ES-I3 (cell line): ENCODE measurements at regions not wholly inside any gene's neighbourhood (a gene's known extent, or its start where the extent isn't known, plus 50 kb on each side); places are given as distances from the start of the nearest gene placed in this dataset.
A peak's percentile ranks its signal among the peaks of the same experiment; 100 is the strongest.
"Not testable (repeated sequence)": the region's sequence is repeated elsewhere in the genome, so short reads cannot be mapped to it uniquely, and the experiment has no call there.

ENCODE experiments used
- H3K36me3 ChIP-seq: 2 replicates; pipeline ENCODE4 v1.6.1; 2013; ENCODE audit warnings: mild to moderate bottlenecking, low read length, control low read depth, moderate library complexity; ENCODE audit not compliant: insufficient read depth
- H3K4me1 ChIP-seq: 2 replicates; pipeline ENCODE4 v1.6.1; 2013; ENCODE audit warnings: mild to moderate bottlenecking, control low read depth, low read length; ENCODE audit not compliant: insufficient read depth
- H3K9ac ChIP-seq: 2 replicates; pipeline ENCODE4 v1.6.1; 2013; ENCODE audit warnings: low read depth, mild to moderate bottlenecking, low read length, moderate library complexity
- H3K9me3 ChIP-seq: 2 replicates; pipeline ENCODE4 v1.6.1; 2013; ENCODE audit warnings: mild to moderate bottlenecking, low read length, moderate library complexity; ENCODE audit not compliant: control insufficient read depth, insufficient read depth

DNA sequence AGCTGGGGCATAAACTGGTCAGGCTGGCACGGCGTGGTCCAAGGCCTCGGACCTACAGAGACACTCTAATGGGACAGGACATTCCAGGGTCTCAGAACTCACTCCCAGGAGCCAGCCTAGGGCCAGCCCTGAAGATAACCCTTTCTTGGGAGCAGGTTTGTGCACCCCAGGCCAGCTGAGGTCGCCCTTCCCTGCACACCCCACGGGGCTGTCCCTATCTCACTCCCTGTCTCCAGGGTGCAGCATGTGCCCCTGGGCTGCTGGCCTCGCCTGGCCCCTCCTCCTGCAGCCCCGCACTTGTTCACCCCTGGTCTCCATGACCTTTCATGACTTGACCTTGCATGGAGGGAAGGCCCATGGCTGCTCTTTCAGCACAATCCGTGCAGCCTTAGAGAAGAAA is 1321.8 kb downstream of the BRD1 start:
- H3K9ac ChIP-seq = no peak overlapping the region
- H3K36me3 ChIP-seq = no peaks in the 10 kb centered on the region
- no peaks in the 10 kb centered on the region; the same call in 1 of the 2 replicates for H3K4me1 ChIP-seq
- no peaks in the 10 kb centered on the region for H3K9me3 ChIP-seq

DNA sequence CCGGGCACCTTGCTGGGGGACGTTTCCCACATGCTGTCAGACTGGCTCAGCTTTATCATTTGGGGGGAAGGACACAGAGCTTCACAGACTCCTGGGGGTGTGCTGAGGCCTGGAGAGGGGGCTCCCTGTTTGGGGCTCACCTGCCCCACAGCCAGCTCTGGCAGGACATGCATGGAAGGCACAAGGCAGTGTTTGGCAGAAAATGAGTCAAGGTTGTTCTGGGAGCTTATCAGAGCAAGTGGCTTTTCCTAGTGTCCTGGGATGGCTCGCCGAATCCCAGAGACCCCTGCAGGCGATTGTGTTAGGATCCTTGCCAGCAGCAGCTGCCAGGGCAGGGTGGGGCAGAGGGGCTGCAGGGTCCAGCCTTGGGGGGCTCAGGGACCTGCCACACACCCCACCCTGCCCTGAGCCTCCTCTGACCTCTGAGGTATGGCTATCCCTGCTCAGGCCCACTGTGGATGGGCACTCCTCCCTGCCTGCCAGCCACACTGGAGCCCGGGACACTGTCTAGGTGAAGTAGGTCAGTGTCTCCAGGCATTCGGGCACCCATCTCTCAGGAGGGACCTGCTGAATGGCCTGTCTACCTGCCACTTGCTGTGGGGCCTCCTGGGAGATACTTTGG is 1323.0 kb downstream of the BRD1 start:
- Histone ChIP-seq H3K36me3 (no peaks in the 10 kb centered on the region), H3K9ac (no peak overlapping the region), H3K4me1 (peaks cover 10% of the 10 kb centered on the region; the same call in 1 of the 2 replicates), H3K9me3 (no peaks in the 10 kb centered on the region)

- peaks cover 18% of the 10 kb centered on the region; the same call in 1 of the 2 replicates for H3K4me1 ChIP-seq
- no peaks in the 10 kb centered on the region for H3K9me3 ChIP-seq
- no peak overlapping the region for H3K9ac ChIP-seq
- H3K36me3 ChIP-seq = no peaks in the 10 kb centered on the region
Observed at GRCh38 chr22:48503876-48504275, 1323.8 kb downstream of the BRD1 start.

DNA sequence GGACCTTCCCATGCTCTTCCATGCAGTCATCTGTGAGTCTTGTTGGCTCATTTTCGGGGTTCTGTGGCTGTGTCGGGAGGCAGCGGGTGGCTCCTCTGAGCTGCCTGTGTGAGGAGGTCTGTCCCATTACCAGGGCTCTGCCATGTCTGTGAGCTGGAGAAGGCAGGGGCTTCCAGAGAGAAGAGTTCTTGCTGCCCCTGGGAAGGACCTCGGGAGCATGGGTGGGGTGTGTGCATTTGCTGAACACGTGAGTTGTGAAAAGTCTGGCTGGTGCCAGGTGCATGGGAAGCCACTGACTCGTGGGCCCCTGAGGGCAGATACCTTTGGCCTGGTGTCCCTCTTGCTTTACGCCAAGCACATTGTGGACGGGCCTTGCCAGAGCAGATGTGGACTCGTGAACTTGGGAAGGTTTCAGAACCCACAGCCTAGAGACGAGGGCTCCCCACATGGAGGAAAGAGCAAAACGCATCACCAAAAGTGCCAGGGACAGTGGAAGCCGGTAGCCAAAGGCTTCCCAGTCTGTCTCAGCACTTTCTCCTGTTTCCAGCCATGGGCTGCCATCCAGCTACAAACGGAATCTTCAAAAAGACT is 1324.5 kb downstream of the BRD1 start:
- Histone ChIP-seq H3K9ac (no peak overlapping the region), H3K36me3 (no peaks in the 10 kb centered on the region), H3K9me3 (no peaks in the 10 kb centered on the region), H3K4me1 (peaks cover 24% of the 10 kb centered on the region; the same call in 1 of the 2 replicates)

DNA sequence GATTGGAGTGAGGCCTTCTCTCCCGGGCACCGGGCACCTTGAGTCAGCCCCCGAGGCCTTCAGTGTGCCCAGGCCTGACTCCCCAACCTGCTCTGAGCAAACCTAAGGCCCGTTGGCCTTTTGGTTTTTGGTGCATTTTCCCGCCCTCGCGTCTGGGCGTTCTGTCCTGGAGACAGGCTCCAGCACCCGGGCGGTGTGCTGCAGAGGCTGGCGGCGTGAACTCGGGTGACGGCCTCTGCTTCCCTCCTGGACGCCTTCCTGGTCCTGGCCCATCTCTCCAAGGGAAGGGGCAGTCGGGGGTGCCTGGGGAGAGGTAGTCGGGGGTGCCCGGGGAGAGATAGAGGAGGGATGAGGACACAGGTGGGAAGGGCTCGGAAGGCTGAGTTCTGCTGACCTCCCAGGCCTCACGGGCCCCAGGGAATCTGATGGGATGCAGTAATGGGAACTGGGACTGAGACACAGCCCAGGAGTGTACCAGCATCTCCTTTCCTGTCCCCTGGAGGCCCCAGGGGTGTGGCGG is 1326.4 kb downstream of the BRD1 start:
- Histone ChIP-seq H3K4me1 (peaks cover 24% of the 10 kb centered on the region; the same call in 1 of the 2 replicates), H3K9ac (no peak overlapping the region), H3K36me3 (no peaks in the 10 kb centered on the region), H3K9me3 (no peaks in the 10 kb centered on the region)

DNA sequence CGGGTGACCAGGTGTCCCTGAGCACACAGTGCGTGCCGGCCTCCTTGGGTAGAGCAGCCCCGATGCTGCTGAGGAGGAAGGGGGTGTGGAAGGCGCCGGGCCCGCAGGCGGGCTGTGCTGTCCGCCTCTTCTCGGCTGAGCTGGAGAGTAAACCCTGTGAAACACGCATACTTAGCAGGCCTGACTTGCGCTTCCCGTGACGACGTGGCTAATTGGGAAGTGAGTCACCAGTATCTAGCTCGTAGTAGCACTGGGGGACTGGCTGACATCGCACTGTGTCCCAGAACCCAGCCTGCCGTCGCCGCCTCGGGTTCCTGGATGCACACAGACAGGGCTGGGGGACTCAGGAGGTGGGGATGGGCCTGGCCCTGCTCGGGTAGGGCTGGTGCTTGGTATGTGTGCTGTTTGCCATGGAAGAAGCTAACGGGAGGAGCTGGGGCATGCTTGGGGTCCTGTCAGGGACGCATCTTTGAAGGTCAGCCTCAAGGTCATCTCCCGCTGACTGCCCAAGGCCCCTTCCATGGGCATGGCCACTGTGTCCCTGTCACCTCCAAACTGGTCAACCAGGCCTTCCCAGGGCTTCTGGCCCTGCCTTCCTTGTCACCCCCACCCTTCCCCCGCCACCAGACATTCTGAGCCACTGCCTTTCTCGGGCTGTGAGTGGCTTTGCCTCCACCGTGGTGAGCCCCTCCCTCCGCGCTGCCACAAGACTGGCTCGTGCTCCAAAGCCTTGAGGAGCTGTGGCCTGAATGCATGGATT is 1327.0 kb downstream of the BRD1 start:
- Histone ChIP-seq H3K4me1 (peaks cover 24% of the 10 kb centered on the region; the same call in 1 of the 2 replicates), H3K9me3 (no peaks in the 10 kb centered on the region), H3K36me3 (no peaks in the 10 kb centered on the region), H3K9ac (no peak overlapping the region)

GRCh38 chr22:48499456-48500425 is 1327.9 kb downstream of the BRD1 start:
- Histone ChIP-seq H3K36me3 (no peaks in the 10 kb centered on the region), H3K9ac (no peak overlapping the region), H3K9me3 (no peaks in the 10 kb centered on the region), H3K4me1 (peaks cover 24% of the 10 kb centered on the region; the same call in 1 of the 2 replicates)

DNA sequence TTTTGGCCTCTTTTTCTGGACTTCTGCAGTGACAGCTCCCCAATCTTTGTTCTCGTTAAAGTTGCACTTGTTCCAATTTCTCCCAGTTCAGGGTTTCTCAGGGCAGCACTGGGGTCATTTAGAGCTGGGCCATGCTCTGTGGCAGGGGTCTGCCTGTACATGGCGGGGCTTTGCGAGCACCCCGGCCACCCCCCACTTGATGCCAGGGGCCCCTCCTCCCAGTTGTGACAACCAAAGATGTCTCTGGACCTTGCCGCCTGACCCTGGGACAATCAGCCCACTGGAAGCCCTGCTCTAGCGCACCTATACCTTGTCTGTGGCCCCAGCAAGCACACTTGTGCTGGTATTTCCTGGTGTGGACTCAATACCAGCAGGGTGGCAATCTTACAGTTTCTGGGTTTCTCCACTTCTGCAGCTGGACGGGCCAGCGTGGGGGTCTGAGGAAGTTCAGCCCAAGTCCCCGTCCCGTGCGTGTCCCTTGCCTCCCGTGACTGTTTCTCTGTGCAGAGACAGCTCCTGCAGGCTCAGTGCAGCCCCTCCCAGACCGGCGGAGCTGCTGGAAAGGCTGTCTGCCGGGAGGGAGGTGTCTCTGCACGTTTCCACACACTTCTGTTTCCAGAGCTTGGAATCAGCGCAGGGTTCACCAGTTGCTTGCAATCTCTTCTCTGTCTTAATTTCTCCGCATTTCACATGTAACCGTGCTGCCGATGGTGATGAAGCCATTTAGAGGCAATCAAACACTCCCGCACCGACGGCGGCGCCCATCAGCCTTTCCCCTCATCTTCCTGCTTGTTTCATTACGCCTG is 1328.9 kb downstream of the BRD1 start:
- no peak overlapping the region for H3K9ac ChIP-seq

DNA sequence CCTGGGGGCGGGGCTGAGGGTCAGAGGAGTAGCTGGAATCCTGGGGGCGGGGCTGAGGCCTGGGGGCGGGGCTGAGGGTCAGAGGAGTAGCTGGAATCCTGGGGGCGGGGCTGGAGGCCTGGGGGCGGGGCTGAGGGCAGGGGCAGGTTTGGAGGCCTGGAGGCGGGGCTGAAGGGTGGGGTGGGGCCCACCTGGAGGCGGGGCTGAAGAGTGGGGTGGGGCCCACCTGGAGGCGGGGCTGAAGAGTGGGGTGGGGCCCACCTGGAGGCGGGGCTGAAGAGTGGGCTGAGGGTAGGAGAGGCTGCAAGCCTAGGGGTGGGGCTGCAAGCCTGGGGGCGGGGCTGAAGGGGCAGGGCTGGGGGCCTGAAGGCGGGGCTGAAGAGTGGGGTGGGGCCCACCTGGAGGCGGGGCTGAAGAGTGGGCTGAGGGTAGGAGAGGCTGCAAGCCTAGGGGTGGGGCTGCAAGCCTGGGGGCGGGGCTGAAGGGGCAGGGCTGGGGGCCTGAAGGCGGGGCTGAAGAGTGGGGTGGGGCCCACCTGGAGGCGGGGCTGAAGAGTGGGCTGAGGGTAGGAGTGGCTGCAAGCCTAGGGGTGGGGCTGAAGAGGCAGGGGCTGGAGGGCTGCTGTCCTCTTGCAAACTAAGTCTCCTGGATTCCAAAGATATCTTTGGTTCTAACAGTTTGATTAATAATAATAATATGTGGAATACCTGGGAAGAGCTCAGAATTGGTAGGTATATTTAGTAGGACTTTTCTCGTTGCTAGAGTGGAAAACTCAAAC is 1329.7 kb downstream of the BRD1 start:
- not testable (repeated sequence) for H3K36me3 ChIP-seq, H3K9me3 ChIP-seq, H3K9ac ChIP-seq
- peaks cover 24% of the 10 kb centered on the region; the same call in 1 of the 2 replicates for H3K4me1 ChIP-seq

More for the DNA sequence above, 1328.9 kb downstream of the BRD1 start:
- H3K36me3 ChIP-seq = no peaks in the 10 kb centered on the region
- H3K4me1 ChIP-seq = peaks cover 24% of the 10 kb centered on the region; the same call in 1 of the 2 replicates
- no peaks in the 10 kb centered on the region for H3K9me3 ChIP-seq

DNA sequence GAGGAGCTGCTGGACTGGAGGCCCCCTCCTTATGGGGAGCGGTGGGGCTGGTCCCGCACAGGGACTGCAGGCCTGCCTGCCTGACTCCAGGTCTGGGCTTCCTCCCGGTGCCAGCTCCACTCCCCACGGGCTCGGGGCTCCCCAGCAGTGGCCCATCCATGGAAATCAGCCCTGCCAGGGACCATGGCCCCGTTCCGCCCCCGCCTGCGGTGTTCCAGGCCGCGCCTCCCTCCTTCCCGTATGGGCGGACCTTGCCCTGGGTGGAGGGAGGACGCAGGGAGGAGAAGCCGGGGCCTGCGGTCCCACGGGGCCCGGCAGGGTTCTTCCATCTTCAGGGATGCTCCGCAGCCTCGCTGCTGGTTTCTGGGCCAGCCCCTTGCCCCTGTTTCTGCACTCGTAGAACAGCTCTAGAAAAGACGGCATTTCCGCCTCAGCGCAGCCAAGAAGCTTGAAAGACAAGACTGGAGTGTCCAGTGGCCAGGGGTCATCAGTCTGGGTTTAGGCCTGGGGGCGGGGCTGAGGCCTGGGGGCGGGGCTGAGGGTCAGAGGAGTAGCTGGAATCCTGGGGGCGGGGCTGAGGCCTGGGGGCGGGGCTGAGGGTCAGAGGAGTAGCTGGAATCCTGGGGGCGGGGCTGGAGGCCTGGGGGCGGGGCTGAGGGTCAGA is 1330.6 kb downstream of the BRD1 start:
- H3K9me3 ChIP-seq = no peaks in the 10 kb centered on the region
- H3K9ac ChIP-seq = peak overlapping the region; percentile 47; the same call in 1 of the 2 replicates
- no peaks in the 10 kb centered on the region for H3K36me3 ChIP-seq
- H3K4me1 ChIP-seq = peaks cover 24% of the 10 kb centered on the region; the same call in 1 of the 2 replicates

DNA sequence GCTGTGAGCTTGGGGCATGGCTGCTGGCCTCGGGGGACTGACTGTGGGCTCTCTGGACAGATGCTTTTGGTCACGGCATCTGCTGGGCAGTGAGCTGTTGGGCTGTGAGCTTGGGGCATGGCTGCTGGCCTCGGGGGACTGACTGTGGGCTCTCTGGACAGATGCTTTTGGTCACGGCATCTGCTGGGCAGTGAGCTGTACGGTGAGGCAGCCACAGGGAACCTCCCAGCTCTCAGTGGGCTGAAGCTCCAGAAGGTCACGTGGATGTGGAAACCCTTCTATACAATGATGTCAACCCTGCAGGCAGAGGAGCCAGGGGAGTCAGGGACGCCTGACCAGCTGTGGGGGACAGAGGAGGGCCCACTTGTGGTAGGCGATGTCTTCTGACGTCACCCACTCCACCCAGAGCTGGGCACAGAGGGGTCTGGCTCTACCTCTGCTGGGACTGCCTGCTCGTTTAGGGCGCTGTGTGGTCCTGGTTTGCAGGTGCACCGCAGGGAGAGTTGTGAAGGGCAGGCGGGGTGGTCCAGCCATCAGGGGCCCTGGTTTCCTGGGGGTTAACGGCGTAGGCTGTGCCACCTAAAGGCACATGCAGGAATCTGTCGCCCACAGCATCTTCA is 1331.3 kb downstream of the BRD1 start:
- Histone ChIP-seq H3K9ac (no peak overlapping the region), H3K36me3 (no peaks in the 10 kb centered on the region), H3K4me1 (peaks cover 24% of the 10 kb centered on the region; the same call in 1 of the 2 replicates), H3K9me3 (no peaks in the 10 kb centered on the region)

DNA sequence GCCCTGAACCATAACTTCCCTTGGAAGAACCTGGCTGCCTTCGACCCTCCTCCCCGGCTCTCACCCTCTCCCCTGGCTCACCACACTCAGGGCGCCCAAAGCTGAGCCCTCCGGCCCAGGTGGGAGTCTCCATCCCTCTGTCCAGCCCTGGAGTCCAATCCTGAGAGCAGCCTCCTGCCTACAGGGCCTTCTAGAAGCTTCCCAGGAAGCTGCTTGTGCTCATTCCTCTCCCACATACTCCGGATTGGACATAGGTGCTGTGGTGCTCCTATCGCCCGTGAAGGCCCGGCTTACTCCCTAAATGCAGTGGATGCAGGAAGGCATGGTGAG is 1332.0 kb downstream of the BRD1 start:
- H3K4me1 ChIP-seq = peaks cover 23% of the 10 kb centered on the region; the same call in 1 of the 2 replicates
- H3K9me3 ChIP-seq = no peaks in the 10 kb centered on the region
- no peak overlapping the region for H3K9ac ChIP-seq
- no peaks in the 10 kb centered on the region for H3K36me3 ChIP-seq
